ENCODE measurements at regions not wholly inside any gene's neighbourhood (a gene's known extent, or its start where the extent isn't known, plus 50 kb on each side); places are given as distances from the start of the nearest gene placed in this dataset.

- Histone ChIP-seq H3K4me3 (no peak overlapping the region), H3K27ac (no peak overlapping the region)
These were observed 371.8 kb upstream of the POU3F1 start for GRCh38 chr1:38418195-38419030.

- no peak overlapping the region for H3K4me3 ChIP-seq
- no peak overlapping the region for H3K27ac ChIP-seq
These were observed 357.1 kb upstream of the POU3F1 start for GRCh38 chr1:38403667-38404066.

GRCh38 chr1:38402230-38402815 is 355.7 kb upstream of the POU3F1 start:
- H3K27ac ChIP-seq, result no peak overlapping the region
- H3K4me3 ChIP-seq, result no peak overlapping the region

- no peak overlapping the region for H3K4me3 ChIP-seq
- no peak overlapping the region for H3K27ac ChIP-seq
These were observed 350.0 kb upstream of the POU3F1 start for GRCh38 chr1:38396606-38397005.

GRCh38 chr1:38394303-38394702 is 347.7 kb upstream of the POU3F1 start:
- Histone ChIP-seq H3K4me3 (no peak overlapping the region), H3K27ac (no peak overlapping the region)

GRCh38 chr1:38392861-38393260 is 346.3 kb upstream of the POU3F1 start:
- Histone ChIP-seq H3K4me3 (no peak overlapping the region), H3K27ac (no peak overlapping the region)

GRCh38 chr1:38381256-38381655 is 334.7 kb upstream of the POU3F1 start:
- H3K4me3 ChIP-seq, result no peak overlapping the region

GRCh38 chr1:38376577-38376976 is 330.0 kb upstream of the POU3F1 start:
- Histone ChIP-seq H3K27ac (no peak overlapping the region), H3K4me3 (no peak overlapping the region)

More at GRCh38 chr1:38381256-38381655, 334.7 kb upstream of the POU3F1 start:
- no peak overlapping the region for H3K27ac ChIP-seq

- no peak overlapping the region for H3K4me3 ChIP-seq
- H3K27ac ChIP-seq, result no peak overlapping the region
These were observed 328.4 kb upstream of the POU3F1 start for GRCh38 chr1:38375035-38375434.

- Histone ChIP-seq H3K4me3 (no peak overlapping the region), H3K27ac (no peak overlapping the region)
These were observed 324.9 kb upstream of the POU3F1 start for GRCh38 chr1:38371505-38371844.

GRCh38 chr1:38370716-38371504 is 324.3 kb upstream of the POU3F1 start:
- Histone ChIP-seq H3K27ac (no peak overlapping the region), H3K4me3 (no peak overlapping the region)

GRCh38 chr1:38365242-38365641 is 318.6 kb upstream of the POU3F1 start:
- Histone ChIP-seq H3K27ac (no peak overlapping the region), H3K4me3 (no peak overlapping the region)

- H3K4me3 ChIP-seq, result no peak overlapping the region
- no peak overlapping the region for H3K27ac ChIP-seq
These were observed 315.0 kb upstream of the POU3F1 start for GRCh38 chr1:38361566-38361965.

- Histone ChIP-seq H3K4me3 (no peak overlapping the region), H3K27ac (no peak overlapping the region)
These were observed 314.2 kb upstream of the POU3F1 start for GRCh38 chr1:38360807-38361206.

- Histone ChIP-seq H3K27ac (no peak overlapping the region), H3K4me3 (no peak overlapping the region)
These were observed 307.4 kb upstream of the POU3F1 start for GRCh38 chr1:38353956-38354355.

GRCh38 chr1:38352869-38353268 is 306.3 kb upstream of the POU3F1 start:
- Histone ChIP-seq H3K4me3 (no peak overlapping the region), H3K27ac (no peak overlapping the region)

- H3K27ac ChIP-seq, result no peak overlapping the region
- no peak overlapping the region for H3K4me3 ChIP-seq
These were observed 301.0 kb upstream of the POU3F1 start for GRCh38 chr1:38347446-38348175.

GRCh38 chr1:38344716-38345115 is 298.1 kb upstream of the POU3F1 start:
- H3K27ac ChIP-seq, result no peak overlapping the region
- no peak overlapping the region for H3K4me3 ChIP-seq

GRCh38 chr1:38341694-38342093 is 295.1 kb upstream of the POU3F1 start:
- no peak overlapping the region for H3K27ac ChIP-seq
- H3K4me3 ChIP-seq, result no peak overlapping the region

GRCh38 chr1:38340409-38340808 is 293.8 kb upstream of the POU3F1 start:
- H3K27ac ChIP-seq, result no peak overlapping the region
- H3K4me3 ChIP-seq, result no peak overlapping the region
